Vagina (tissue), 2 donors: ENCODE measurements at regions not wholly inside any gene's neighbourhood (a gene's known extent, or its start where the extent isn't known, plus 50 kb on each side); places are given as distances from the start of the nearest gene placed in this dataset.

Source experiments
- POLR2A ChIP-seq, 2 donors: fragments of 450-650 bp; IDR thresholded peaks; one replicate each; pipeline ENCODE4 v1.6.1; 2017; ENCODE audit warnings: antibody characterized with exemption in 2 of 2, mild to moderate bottlenecking in 2 of 2, moderate library complexity in 2 of 2
- POLR2AphosphoS5 ChIP-seq, 2 donors: sonication (generic); formaldehyde crosslinking; IDR thresholded peaks; one replicate each; pipeline ENCODE4 v1.9.0; 2017; ENCODE audit warnings: antibody characterized with exemption in 2 of 2, mild to moderate bottlenecking in 2 of 2, low read depth in 1 of 2; ENCODE audit not compliant: insufficient read depth in 1 of 2
- TF ChIP-seq, protein P1 (sequence below), 3 experiments: fragments of 450-650 bp in 2 of 3; fragments of 200-600 bp in 1 of 3; sonication (generic) in 1 of 3; IDR thresholded peaks; one replicate each; pipeline ENCODE4 v1.5.1; 2017 to 2019; ENCODE audit warnings: antibody characterized with exemption in 3 of 3, mild to moderate bottlenecking in 2 of 3, moderate library complexity in 2 of 3

DNA sequence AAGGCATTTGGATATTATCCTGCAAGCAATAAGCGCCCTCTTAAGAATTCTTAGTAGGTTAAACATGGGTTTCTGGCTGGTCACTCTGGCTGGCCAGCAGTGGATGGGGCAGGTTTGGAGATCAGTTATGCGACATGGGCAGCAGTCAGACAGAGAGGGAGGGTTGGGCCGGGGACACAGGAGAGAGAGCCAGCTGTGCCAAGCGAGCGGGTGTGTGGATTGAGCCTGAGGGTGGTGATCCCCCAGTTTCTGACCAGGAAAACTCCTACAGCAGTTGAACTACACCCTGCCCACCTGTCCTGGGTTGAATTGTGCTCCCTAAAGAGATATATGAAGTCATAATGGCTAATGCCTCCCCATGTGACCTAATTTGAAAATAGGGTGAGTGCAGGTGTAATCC lies 671.2 kb downstream of the TBC1D22A start:
- TF ChIP-seq POLR2AphosphoS5 (IDR thresholded peaks at IDR 0.05; ENCODE audit: insufficient read depth in 1 of 2, low read depth in 1 of 2) (no peak), POLR2A (IDR thresholded peaks at IDR 0.05) (no peak)
- TF ChIP-seq, protein P1, sequence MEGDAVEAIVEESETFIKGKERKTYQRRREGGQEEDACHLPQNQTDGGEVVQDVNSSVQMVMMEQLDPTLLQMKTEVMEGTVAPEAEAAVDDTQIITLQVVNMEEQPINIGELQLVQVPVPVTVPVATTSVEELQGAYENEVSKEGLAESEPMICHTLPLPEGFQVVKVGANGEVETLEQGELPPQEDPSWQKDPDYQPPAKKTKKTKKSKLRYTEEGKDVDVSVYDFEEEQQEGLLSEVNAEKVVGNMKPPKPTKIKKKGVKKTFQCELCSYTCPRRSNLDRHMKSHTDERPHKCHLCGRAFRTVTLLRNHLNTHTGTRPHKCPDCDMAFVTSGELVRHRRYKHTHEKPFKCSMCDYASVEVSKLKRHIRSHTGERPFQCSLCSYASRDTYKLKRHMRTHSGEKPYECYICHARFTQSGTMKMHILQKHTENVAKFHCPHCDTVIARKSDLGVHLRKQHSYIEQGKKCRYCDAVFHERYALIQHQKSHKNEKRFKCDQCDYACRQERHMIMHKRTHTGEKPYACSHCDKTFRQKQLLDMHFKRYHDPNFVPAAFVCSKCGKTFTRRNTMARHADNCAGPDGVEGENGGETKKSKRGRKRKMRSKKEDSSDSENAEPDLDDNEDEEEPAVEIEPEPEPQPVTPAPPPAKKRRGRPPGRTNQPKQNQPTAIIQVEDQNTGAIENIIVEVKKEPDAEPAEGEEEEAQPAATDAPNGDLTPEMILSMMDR (IDR thresholded peaks at IDR 0.05), result no peak
